RWPE2 (cell line): ENCODE measurements at regions not wholly inside any gene's neighbourhood (a gene's known extent, or its start where the extent isn't known, plus 50 kb on each side); places are given as distances from the start of the nearest gene placed in this dataset.

Experiments
- ATAC-seq: fragments of 200-7000 bp; cut with Tn5 transposase; 3 replicates; pipeline ENCODE4 v1.9.1; 2021; ENCODE audit warnings: low read depth
- DNase-seq: peaks from one replicate; pipeline ENCODE4 v3.0.0-alpha.2; 2020; ENCODE audit warnings: low spot score
- H3K27ac ChIP-seq: fragments of 450-650 bp; 2 replicates; pipeline ENCODE4 v1.5.1; 2017; ENCODE audit warnings: mild to moderate bottlenecking; ENCODE audit not compliant: poor library complexity, severe bottlenecking
- H3K27me3 ChIP-seq: fragments of 250-450 bp; sonication (Bioruptor Pico); 2 replicates; pipeline ENCODE4 v1.5.1; 2021; ENCODE audit warnings: mild to moderate bottlenecking, moderate library complexity; ENCODE audit not compliant: insufficient read depth, poor library complexity, severe bottlenecking
- H3K36me3 ChIP-seq: fragments of 250-450 bp; sonication (Bioruptor Pico); 2 replicates; pipeline ENCODE4 v1.5.1; 2020; ENCODE audit warnings: low read depth, mild to moderate bottlenecking, moderate library complexity
- H3K4me1 ChIP-seq: fragments of 250-450 bp; sonication (Bioruptor Pico); 2 replicates; pipeline ENCODE4 v1.5.1; 2021; ENCODE audit warnings: mild to moderate bottlenecking, moderate library complexity; ENCODE audit not compliant: insufficient read depth, poor library complexity, severe bottlenecking
- H3K4me3 ChIP-seq: fragments of 250-450 bp; sonication (Bioruptor Pico); 2 replicates; pipeline ENCODE4 v1.5.1; 2021; ENCODE audit warnings: mild to moderate bottlenecking, moderate library complexity; ENCODE audit not compliant: severe bottlenecking
- H3K9me3 ChIP-seq: fragments of 250-450 bp; sonication (Bioruptor Pico); 2 replicates; pipeline ENCODE4 v1.5.1; 2021; ENCODE audit warnings: mild to moderate bottlenecking, moderate library complexity; ENCODE audit not compliant: severe bottlenecking
- CTCF ChIP-seq: fragments of 450-650 bp; IDR thresholded peaks from one replicate; pipeline ENCODE4 v1.5.1; 2017; ENCODE audit warnings: mild to moderate bottlenecking, moderate library complexity; ENCODE audit not compliant: poor library complexity, severe bottlenecking

- Histone ChIP-seq H3K36me3 (no peaks in the 10 kb centered on the region), H3K9me3 (no peaks in the 10 kb centered on the region), H3K27ac (no peak overlapping the region), H3K4me3 (no peak overlapping the region), H3K4me1 (peaks cover 5% of the 10 kb centered on the region), H3K27me3 (no peaks in the 10 kb centered on the region)
- TF ChIP-seq CTCF = no peak
- DNase-seq (no peak), ATAC-seq (no peak)
Observed at GRCh38 chr6:25142506-25142905, 136.7 kb upstream of the CARMIL1 start.

- Histone ChIP-seq H3K27me3 (no peaks in the 10 kb centered on the region), H3K36me3 (no peaks in the 10 kb centered on the region), H3K4me3 (no peak overlapping the region), H3K4me1 (no peaks in the 10 kb centered on the region), H3K9me3 (no peaks in the 10 kb centered on the region), H3K27ac (no peak overlapping the region)
- ATAC-seq (no peak), DNase-seq (no peak)
- TF ChIP-seq CTCF = no peak
Observed at GRCh38 chr6:25144919-25145318, 134.3 kb upstream of the CARMIL1 start.

GRCh38 chr6:25147223-25147622, 132.0 kb upstream of the CARMIL1 start:
- H3K9me3 ChIP-seq = no peaks in the 10 kb centered on the region
- H3K27ac ChIP-seq = no peak overlapping the region
- DNase-seq (no peak), ATAC-seq (no peak)
- H3K4me3 ChIP-seq = no peak overlapping the region
- H3K36me3 ChIP-seq = no peaks in the 10 kb centered on the region
- TF ChIP-seq CTCF = no peak
- H3K27me3 ChIP-seq = no peaks in the 10 kb centered on the region
- no peaks in the 10 kb centered on the region for H3K4me1 ChIP-seq

GRCh38 chr6:25150031-25150430, 129.1 kb upstream of the CARMIL1 start:
- Histone ChIP-seq H3K4me3 (no peak overlapping the region), H3K36me3 (no peaks in the 10 kb centered on the region), H3K27ac (no peak overlapping the region), H3K4me1 (no peaks in the 10 kb centered on the region), H3K27me3 (no peaks in the 10 kb centered on the region), H3K9me3 (no peaks in the 10 kb centered on the region)
- DNase-seq (no peak), ATAC-seq (no peak)
- no peak for TF ChIP-seq CTCF

DNA sequence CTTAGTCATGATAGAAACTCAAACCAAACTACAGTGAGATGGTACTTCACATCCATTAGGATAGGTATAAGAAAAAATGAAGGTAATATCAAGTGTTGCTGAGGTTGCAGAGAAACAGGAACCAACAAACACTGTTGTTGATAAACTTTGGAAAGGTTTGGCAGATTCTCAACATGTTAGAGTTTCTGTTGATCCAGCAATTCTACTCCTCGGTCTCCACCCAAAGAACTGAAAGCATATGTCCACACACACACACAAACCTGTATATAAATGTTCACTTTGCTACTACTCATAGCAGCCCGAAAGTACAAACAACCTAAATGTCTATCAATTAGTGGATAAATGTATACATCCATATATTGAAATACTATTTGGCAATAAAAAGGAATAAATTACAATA, 128.3 kb upstream of the CARMIL1 start:
- no peak overlapping the region for H3K4me3 ChIP-seq
- no peak overlapping the region for H3K27ac ChIP-seq
- H3K4me1 ChIP-seq = no peaks in the 10 kb centered on the region
- no peaks in the 10 kb centered on the region for H3K9me3 ChIP-seq
- DNase-seq = no peak
- no peak for TF ChIP-seq CTCF
- no peaks in the 10 kb centered on the region for H3K36me3 ChIP-seq
- H3K27me3 ChIP-seq = no peaks in the 10 kb centered on the region
- ATAC-seq = no peak
